ENCODE measurements at regions not wholly inside any gene's neighbourhood (a gene's known extent, or its start where the extent isn't known, plus 50 kb on each side); places are given as distances from the start of the nearest gene placed in this dataset.
A peak's percentile ranks its signal among the peaks of the same experiment; 100 is the strongest.
"Not testable (repeated sequence)": the region's sequence is repeated elsewhere in the genome, so short reads cannot be mapped to it uniquely, and the experiment has no call there.

GRCh38 chr14:81765651-81766275 is 232.1 kb upstream of the SEL1L start:
- no peak for DNase-seq

- DNase-seq = no peak
Observed at GRCh38 chr14:81766321-81766915, 232.8 kb upstream of the SEL1L start.

GRCh38 chr14:81767266-81767995 is 233.8 kb upstream of the SEL1L start:
- no peak for DNase-seq

- DNase-seq = no peak
Observed at GRCh38 chr14:81771651-81772275, 238.1 kb upstream of the SEL1L start.

- DNase-seq = no peak
Observed at GRCh38 chr14:81772381-81772780, 238.7 kb upstream of the SEL1L start.

GRCh38 chr14:81776531-81776930 is 242.9 kb upstream of the SEL1L start:
- DNase-seq = no peak

- DNase-seq = not testable (repeated sequence)
Observed at GRCh38 chr14:81781798-81782197, 248.1 kb upstream of the SEL1L start.

GRCh38 chr14:81784084-81784483 is 250.4 kb upstream of the SEL1L start:
- no peak for DNase-seq

- DNase-seq = no peak
Observed at GRCh38 chr14:81797315-81797714, 263.7 kb upstream of the SEL1L start.

- DNase-seq = no peak
Observed at GRCh38 chr14:81801921-81802320, 268.3 kb upstream of the SEL1L start.

GRCh38 chr14:81802341-81802740 is 268.7 kb upstream of the SEL1L start:
- DNase-seq = peak; percentile 19

GRCh38 chr14:81805785-81806184 is 272.1 kb upstream of the SEL1L start:
- DNase-seq = no peak

- DNase-seq = no peak
Observed at GRCh38 chr14:81811705-81812269, 278.1 kb upstream of the SEL1L start.

- DNase-seq = no peak
Observed at GRCh38 chr14:81818271-81818670, 284.6 kb upstream of the SEL1L start.

- DNase-seq = no peak
Observed at GRCh38 chr14:81819344-81819743, 285.7 kb upstream of the SEL1L start.

GRCh38 chr14:81819910-81820309 is 286.3 kb upstream of the SEL1L start:
- DNase-seq = no peak

GRCh38 chr14:81826081-81826480 is 292.4 kb upstream of the SEL1L start:
- DNase-seq = no peak

GRCh38 chr14:81829447-81829846 is 295.8 kb upstream of the SEL1L start:
- no peak for DNase-seq

- DNase-seq = no peak
Observed at GRCh38 chr14:81831128-81831820, 297.6 kb upstream of the SEL1L start.

- no peak for DNase-seq
Observed at GRCh38 chr14:81834308-81834707, 300.7 kb upstream of the SEL1L start.

- DNase-seq = no peak
Observed at GRCh38 chr14:81837304-81837703, 303.7 kb upstream of the SEL1L start.

GRCh38 chr14:81839056-81839455 is 305.4 kb upstream of the SEL1L start:
- no peak for DNase-seq

GRCh38 chr14:81841346-81841745 is 307.7 kb upstream of the SEL1L start:
- no peak for DNase-seq
